Hematopoietic multipotent progenitor cell treated with erythropoietin and hydrocortisone succinate and interleukin-3 and kit ligand, for 4 days (in vitro differentiated cells): ENCODE measurements at regions not wholly inside any gene's neighbourhood (a gene's known extent, or its start where the extent isn't known, plus 50 kb on each side); places are given as distances from the start of the nearest gene placed in this dataset.
"Not testable (repeated sequence)": the region's sequence is repeated elsewhere in the genome, so short reads cannot be mapped to it uniquely, and the experiment has no call there.

Experiments
- DNase-seq: peaks from one replicate; pipeline ENCODE4 v3.0.0-alpha.2; 2015

- DNase-seq, result peak; percentile 74
Measured at GRCh38 chr18:961644-962355, 57.1 kb downstream of the ADCYAP1 start.

- no peak for DNase-seq
Measured at GRCh38 chr18:963276-963675, 58.6 kb downstream of the ADCYAP1 start.

GRCh38 chr18:965921-966758 lies 61.5 kb downstream of the ADCYAP1 start:
- DNase-seq, result peak; percentile 58

GRCh38 chr18:966759-967576 lies 62.3 kb downstream of the ADCYAP1 start:
- DNase-seq, result peak; percentile 86

- not testable (repeated sequence) for DNase-seq
Measured at GRCh38 chr18:968910-969309, 64.2 kb downstream of the ADCYAP1 start.

GRCh38 chr18:969311-969710 lies 64.6 kb downstream of the ADCYAP1 start:
- not testable (repeated sequence) for DNase-seq

- not testable (repeated sequence) for DNase-seq
Measured at GRCh38 chr18:974606-975005, 69.9 kb downstream of the ADCYAP1 start.

- not testable (repeated sequence) for DNase-seq
Measured at GRCh38 chr18:976393-977128, 71.9 kb downstream of the ADCYAP1 start.

GRCh38 chr18:977327-977726 lies 72.7 kb downstream of the ADCYAP1 start:
- DNase-seq, result not testable (repeated sequence)

- DNase-seq, result not testable (repeated sequence)
Measured at GRCh38 chr18:977732-978131, 73.1 kb downstream of the ADCYAP1 start.

- no peak for DNase-seq
Measured at GRCh38 chr18:980586-980985, 75.9 kb downstream of the ADCYAP1 start.

- DNase-seq, result no peak
Measured at GRCh38 chr18:984004-984403, 79.3 kb downstream of the ADCYAP1 start.

- DNase-seq, result no peak
Measured at GRCh38 chr18:985212-985661, 80.6 kb downstream of the ADCYAP1 start.

GRCh38 chr18:986051-986450 lies 81.4 kb downstream of the ADCYAP1 start:
- no peak for DNase-seq

- DNase-seq, result peak; percentile 43
Measured at GRCh38 chr18:986552-986951, 81.9 kb downstream of the ADCYAP1 start.

GRCh38 chr18:987325-988186 lies 82.9 kb downstream of the ADCYAP1 start:
- peak; percentile 74 for DNase-seq

- no peak for DNase-seq
Measured at GRCh38 chr18:989425-989824, 84.8 kb downstream of the ADCYAP1 start.

- DNase-seq, result no peak
Measured at GRCh38 chr18:990197-990596, 85.5 kb downstream of the ADCYAP1 start.

- no peak for DNase-seq
Measured at GRCh38 chr18:991441-991840, 86.8 kb downstream of the ADCYAP1 start.

- no peak for DNase-seq
Measured at GRCh38 chr18:993560-993959, 88.9 kb downstream of the ADCYAP1 start.

GRCh38 chr18:995629-996028 lies 91.0 kb downstream of the ADCYAP1 start:
- no peak for DNase-seq
